Chondrocyte (in vitro differentiated cells): ENCODE measurements at regions not wholly inside any gene's neighbourhood (a gene's known extent, or its start where the extent isn't known, plus 50 kb on each side); places are given as distances from the start of the nearest gene placed in this dataset.

Experiments
- DNase-seq: peaks from one replicate; pipeline ENCODE4 v3.0.0; 2021; ENCODE audit warnings: mixed read lengths, low spot score
- H3K27ac Mint-ChIP-seq: one replicate; pipeline ENCODE4 v1.8.0; 2021; ENCODE audit warnings: mild to moderate bottlenecking, moderate library complexity, mixed read lengths; ENCODE audit not compliant: unreplicated experiment
- H3K27me3 Mint-ChIP-seq: 2 replicates; pipeline ENCODE4 v1.8.0; 2021; ENCODE audit warnings: low read depth, mixed read lengths
- H3K36me3 Mint-ChIP-seq: 2 replicates; pipeline ENCODE4 v1.8.0; 2021; ENCODE audit warnings: low read depth, mixed read lengths
- H3K4me1 Mint-ChIP-seq: 2 replicates; pipeline ENCODE4 v1.8.0; 2021; ENCODE audit warnings: low read depth, mild to moderate bottlenecking, mixed read lengths
- H3K4me3 Mint-ChIP-seq: one replicate; pipeline ENCODE4 v1.8.0; 2021; ENCODE audit warnings: mild to moderate bottlenecking, moderate library complexity, mixed read lengths; ENCODE audit not compliant: unreplicated experiment
- H3K9me3 Mint-ChIP-seq: 2 replicates; pipeline ENCODE4 v1.8.0; 2021; ENCODE audit warnings: low read depth, mixed read lengths
- TF ChIP-seq, protein P1 (sequence below): fragments of 200-600 bp; sonication (generic); IDR thresholded peaks from 2 replicates; pipeline ENCODE4 v1.5.0; 2021; ENCODE audit warnings: antibody characterized with exemption, mild to moderate bottlenecking, moderate library complexity

DNA sequence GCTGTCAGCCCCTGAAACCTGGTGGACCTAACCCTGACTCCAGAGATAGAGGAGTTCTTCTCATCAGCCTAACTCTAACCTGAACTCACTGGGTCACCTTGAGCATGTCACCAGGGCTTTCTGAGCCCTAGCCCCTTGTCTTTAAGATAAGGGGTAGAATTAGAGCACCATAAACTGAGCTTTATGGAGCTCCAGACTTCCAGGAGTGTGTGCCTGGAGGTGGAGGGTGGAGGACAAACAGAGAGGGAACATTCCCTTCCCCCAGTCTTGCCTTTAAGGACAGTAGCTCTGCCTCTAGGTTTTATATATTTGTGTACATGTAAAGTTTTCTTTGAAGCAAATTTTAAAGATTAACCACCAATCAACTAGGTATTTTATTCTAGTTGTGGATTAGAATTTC is 83.9 kb upstream of the PACRGL start:
- H3K4me1 Mint-ChIP-seq = peaks cover 12% of the 10 kb centered on the region
- DNase-seq = no peak
- no peak overlapping the region for H3K4me3 Mint-ChIP-seq
- TF ChIP-seq, protein P1, sequence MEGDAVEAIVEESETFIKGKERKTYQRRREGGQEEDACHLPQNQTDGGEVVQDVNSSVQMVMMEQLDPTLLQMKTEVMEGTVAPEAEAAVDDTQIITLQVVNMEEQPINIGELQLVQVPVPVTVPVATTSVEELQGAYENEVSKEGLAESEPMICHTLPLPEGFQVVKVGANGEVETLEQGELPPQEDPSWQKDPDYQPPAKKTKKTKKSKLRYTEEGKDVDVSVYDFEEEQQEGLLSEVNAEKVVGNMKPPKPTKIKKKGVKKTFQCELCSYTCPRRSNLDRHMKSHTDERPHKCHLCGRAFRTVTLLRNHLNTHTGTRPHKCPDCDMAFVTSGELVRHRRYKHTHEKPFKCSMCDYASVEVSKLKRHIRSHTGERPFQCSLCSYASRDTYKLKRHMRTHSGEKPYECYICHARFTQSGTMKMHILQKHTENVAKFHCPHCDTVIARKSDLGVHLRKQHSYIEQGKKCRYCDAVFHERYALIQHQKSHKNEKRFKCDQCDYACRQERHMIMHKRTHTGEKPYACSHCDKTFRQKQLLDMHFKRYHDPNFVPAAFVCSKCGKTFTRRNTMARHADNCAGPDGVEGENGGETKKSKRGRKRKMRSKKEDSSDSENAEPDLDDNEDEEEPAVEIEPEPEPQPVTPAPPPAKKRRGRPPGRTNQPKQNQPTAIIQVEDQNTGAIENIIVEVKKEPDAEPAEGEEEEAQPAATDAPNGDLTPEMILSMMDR = no peak
- no peak overlapping the region for H3K27ac Mint-ChIP-seq
- no peaks in the 10 kb centered on the region for H3K9me3 Mint-ChIP-seq
- H3K36me3 Mint-ChIP-seq = peaks cover 13% of the 10 kb centered on the region
- no peaks in the 10 kb centered on the region for H3K27me3 Mint-ChIP-seq

DNA sequence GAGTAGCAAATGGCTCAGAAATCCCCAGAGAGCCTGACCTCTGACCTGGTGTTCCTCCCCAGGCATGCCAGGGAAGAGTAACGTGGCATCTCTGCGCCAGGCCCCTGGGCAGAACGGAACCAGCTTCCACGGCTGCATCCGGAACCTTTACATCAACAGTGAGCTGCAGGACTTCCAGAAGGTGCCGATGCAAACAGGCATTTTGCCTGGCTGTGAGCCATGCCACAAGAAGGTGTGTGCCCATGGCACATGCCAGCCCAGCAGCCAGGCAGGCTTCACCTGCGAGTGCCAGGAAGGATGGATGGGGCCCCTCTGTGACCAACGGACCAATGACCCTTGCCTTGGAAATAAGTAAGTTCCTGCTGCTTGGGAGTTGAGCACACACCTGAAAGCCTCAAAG is 83.4 kb upstream of the PACRGL start:
- Mint-ChIP-seq H3K27ac (no peak overlapping the region), H3K36me3 (peaks cover 13% of the 10 kb centered on the region)

DNA sequence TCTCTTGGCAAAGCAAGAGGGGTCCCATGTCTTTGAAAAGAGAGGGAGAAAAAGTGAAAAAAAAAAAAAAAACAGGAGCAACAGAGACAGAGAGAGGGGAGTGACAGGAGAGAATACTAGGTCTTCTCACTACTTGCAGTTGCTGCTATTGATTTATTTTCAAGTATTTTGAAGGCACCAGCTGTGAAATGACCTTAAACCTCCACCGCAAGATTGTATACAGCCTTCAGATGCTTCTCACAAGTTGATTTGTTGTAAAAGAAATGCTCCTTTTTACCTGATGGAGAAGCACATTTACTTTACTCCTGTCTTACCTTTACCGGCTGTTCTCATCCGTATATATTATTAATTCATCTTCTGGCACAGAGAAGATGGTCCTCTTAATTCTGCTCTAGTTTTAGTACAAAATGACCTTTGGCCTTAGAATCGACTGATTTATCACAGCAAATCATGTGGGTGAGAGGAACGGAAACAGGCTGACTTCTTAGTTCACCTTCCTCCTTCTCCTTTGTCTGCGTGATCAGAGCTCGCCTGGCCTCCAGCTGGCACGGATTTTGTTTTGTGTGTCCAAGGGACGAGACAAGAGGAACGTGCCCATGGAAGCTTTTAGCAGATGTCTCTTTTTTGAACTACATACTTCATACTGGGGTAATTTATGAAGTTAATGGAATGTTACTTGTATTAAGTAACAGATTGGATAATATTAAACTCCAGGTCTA is 82.4 kb upstream of the PACRGL start:
- no peaks in the 10 kb centered on the region for H3K27me3 Mint-ChIP-seq
- TF ChIP-seq, protein P1 = no peak
- H3K9me3 Mint-ChIP-seq = no peaks in the 10 kb centered on the region
- H3K27ac Mint-ChIP-seq = no peak overlapping the region
- H3K4me3 Mint-ChIP-seq = no peak overlapping the region
- DNase-seq = no peak
- peaks cover 17% of the 10 kb centered on the region for H3K4me1 Mint-ChIP-seq
- peaks cover 13% of the 10 kb centered on the region for H3K36me3 Mint-ChIP-seq

More for the DNA sequence above, 83.4 kb upstream of the PACRGL start:
- Mint-ChIP-seq H3K27me3 (no peaks in the 10 kb centered on the region), H3K4me3 (no peak overlapping the region), H3K9me3 (no peaks in the 10 kb centered on the region), H3K4me1 (peaks cover 17% of the 10 kb centered on the region)
- TF ChIP-seq, protein P1 = no peak
- DNase-seq = no peak

DNA sequence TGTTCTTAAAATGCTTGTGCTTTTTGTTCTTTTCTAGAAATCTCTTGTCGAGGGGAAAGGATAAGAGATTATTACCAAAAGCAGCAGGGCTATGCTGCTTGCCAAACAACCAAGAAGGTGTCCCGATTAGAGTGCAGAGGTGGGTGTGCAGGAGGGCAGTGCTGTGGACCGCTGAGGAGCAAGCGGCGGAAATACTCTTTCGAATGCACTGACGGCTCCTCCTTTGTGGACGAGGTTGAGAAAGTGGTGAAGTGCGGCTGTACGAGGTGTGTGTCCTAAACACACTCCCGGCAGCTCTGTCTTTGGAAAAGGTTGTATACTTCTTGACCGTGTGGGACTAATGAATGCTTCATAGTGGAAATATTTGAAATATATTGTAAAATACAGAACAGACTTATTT is 81.5 kb upstream of the PACRGL start:
- Mint-ChIP-seq H3K9me3 (no peaks in the 10 kb centered on the region), H3K27me3 (no peaks in the 10 kb centered on the region), H3K36me3 (peaks cover 10% of the 10 kb centered on the region), H3K4me3 (no peak overlapping the region), H3K4me1 (peaks cover 17% of the 10 kb centered on the region), H3K27ac (no peak overlapping the region)
- TF ChIP-seq, protein P1 = no peak
- DNase-seq = no peak

DNA sequence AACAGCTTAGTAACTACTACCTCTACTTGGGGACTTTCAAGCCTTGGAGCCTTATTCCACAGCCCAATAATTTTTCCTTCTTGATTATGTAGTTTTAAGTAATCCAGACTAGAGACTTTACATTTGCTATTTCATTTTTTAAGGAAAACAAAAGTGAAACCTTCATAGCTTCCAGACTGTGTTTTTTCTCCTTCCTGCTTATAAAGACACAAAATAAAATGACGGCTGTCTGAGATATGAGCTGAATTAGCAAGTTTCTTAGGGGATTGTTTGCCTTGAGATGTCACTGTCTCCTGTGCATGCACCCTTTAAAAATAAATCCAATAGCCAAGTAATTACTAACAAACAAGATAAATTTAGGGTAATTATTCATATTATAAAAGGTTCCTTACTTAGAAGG is 78.8 kb upstream of the PACRGL start:
- TF ChIP-seq, protein P1 = no peak
- no peak overlapping the region for H3K4me3 Mint-ChIP-seq
- H3K4me1 Mint-ChIP-seq = peaks cover 15% of the 10 kb centered on the region
- no peaks in the 10 kb centered on the region for H3K27me3 Mint-ChIP-seq
- H3K9me3 Mint-ChIP-seq = no peaks in the 10 kb centered on the region
- H3K36me3 Mint-ChIP-seq = peaks cover 5% of the 10 kb centered on the region
- H3K27ac Mint-ChIP-seq = no peak overlapping the region
- DNase-seq = no peak
